Right lobe of liver (tissue), 4 donors: ENCODE measurements at regions not wholly inside any gene's neighbourhood (a gene's known extent, or its start where the extent isn't known, plus 50 kb on each side); places are given as distances from the start of the nearest gene placed in this dataset.

ENCODE experiments used
- POLR2A ChIP-seq: fragments of 450-650 bp; IDR thresholded peaks from one replicate; pipeline ENCODE4 v1.6.1; 2017; ENCODE audit warnings: antibody characterized with exemption, mild to moderate bottlenecking
- TF ChIP-seq, protein P1 (sequence below), 4 donors: fragments of 200-600 bp in 3 of 4; fragments of 450-650 bp in 1 of 4; IDR thresholded peaks; one replicate each; pipeline versions ENCODE4 v1.5.1 to v1.8.0; 2016 to 2022; ENCODE audit warnings: antibody characterized with exemption in 4 of 4, mild to moderate bottlenecking in 2 of 4
- donor health status: DM: no; HTN: no; CAD: no.
- donor health status: DM: no; HTN: no; CAD: no.
- donor health status: DM: no; HTN: yes; CAD: no.

DNA sequence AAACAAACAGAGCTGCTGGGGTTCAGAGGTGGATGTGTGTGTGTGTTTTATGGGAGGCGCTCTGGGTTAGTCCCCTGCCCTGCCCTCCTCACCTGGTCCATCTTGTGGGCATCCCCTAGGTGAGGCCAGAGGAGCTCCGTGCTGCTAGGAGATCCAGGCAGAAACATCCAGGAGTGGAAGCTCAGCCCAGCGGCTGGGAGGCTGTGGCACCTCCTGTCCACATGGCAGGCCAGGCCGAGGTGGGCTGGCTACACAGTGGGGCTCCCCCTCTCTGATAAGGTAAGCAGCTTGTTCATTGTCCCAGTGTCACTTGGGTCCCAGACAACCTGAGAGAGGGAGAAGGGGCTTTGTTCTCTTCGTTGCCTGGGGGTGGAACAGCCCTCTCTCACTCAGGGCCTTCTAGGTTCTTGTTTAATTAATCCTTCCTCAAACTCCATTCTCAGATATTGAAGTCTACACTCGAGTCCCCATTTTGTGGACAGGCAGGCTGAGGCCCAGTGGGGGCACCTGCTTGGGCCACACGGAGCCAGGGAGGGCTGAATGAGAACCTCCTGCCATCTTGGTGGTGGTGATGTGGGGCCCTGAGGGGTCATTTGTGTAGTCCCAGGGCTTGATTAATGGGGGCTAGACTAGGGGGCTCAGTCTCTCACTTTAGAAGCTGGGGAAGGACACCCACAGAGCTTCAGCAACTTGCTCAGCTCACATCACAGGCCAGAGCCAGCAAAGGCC is 216.8 kb upstream of the GPR26 start:
- TF ChIP-seq, protein P1, sequence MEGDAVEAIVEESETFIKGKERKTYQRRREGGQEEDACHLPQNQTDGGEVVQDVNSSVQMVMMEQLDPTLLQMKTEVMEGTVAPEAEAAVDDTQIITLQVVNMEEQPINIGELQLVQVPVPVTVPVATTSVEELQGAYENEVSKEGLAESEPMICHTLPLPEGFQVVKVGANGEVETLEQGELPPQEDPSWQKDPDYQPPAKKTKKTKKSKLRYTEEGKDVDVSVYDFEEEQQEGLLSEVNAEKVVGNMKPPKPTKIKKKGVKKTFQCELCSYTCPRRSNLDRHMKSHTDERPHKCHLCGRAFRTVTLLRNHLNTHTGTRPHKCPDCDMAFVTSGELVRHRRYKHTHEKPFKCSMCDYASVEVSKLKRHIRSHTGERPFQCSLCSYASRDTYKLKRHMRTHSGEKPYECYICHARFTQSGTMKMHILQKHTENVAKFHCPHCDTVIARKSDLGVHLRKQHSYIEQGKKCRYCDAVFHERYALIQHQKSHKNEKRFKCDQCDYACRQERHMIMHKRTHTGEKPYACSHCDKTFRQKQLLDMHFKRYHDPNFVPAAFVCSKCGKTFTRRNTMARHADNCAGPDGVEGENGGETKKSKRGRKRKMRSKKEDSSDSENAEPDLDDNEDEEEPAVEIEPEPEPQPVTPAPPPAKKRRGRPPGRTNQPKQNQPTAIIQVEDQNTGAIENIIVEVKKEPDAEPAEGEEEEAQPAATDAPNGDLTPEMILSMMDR (IDR thresholded peaks at IDR 0.05): no peak
- no peak for TF ChIP-seq POLR2A
